Liver (tissue), 3 donors: ENCODE measurements at regions not wholly inside any gene's neighbourhood (a gene's known extent, or its start where the extent isn't known, plus 50 kb on each side); places are given as distances from the start of the nearest gene placed in this dataset.

ENCODE experiments used
- EGR1 ChIP-seq, 2 donors: IDR thresholded peaks; 2 replicates each; pipeline ENCODE4 v1.6.1; 2016 to 2018; ENCODE audit warnings: antibody characterized with exemption in 2 of 2, low read depth in 2 of 2
- FOXA2 ChIP-seq: IDR thresholded peaks from 2 replicates; pipeline ENCODE4 v1.6.1; 2016; ENCODE audit warnings: antibody characterized with exemption
- GABPA ChIP-seq, 2 donors: IDR thresholded peaks in 1 of 2; conservative IDR thresholded peaks in 1 of 2; 2 replicates each; pipeline ENCODE4 v1.6.1; 2016; ENCODE audit warnings: antibody characterized with exemption in 2 of 2, mild to moderate bottlenecking in 1 of 2, moderate library complexity in 1 of 2
- NR2F2 ChIP-seq: IDR thresholded peaks from 2 replicates; pipeline ENCODE4 v1.6.1; 2016; ENCODE audit warnings: antibody characterized with exemption
- RAD21 ChIP-seq, 2 donors: IDR thresholded peaks; 2 replicates each; pipeline ENCODE4 v1.6.1; 2016; ENCODE audit warnings: antibody characterized with exemption in 2 of 2, mild to moderate bottlenecking in 2 of 2
- SP1 ChIP-seq: IDR thresholded peaks from 2 replicates; pipeline ENCODE4 v1.6.1; 2018; ENCODE audit warnings: antibody characterized with exemption, mild to moderate bottlenecking
- TAF1 ChIP-seq: conservative IDR thresholded peaks from 2 replicates; pipeline ENCODE4 v1.6.1; 2016; ENCODE audit warnings: antibody characterized with exemption, mild to moderate bottlenecking
- YY1 ChIP-seq: IDR thresholded peaks from 2 replicates; pipeline ENCODE4 v1.6.1; 2016; ENCODE audit warnings: antibody characterized with exemption, mild to moderate bottlenecking
- TF ChIP-seq, protein P1 (sequence below): fragments of 150-350 bp; IDR thresholded peaks from 2 replicates; pipeline ENCODE4 v1.5.1; 2017; ENCODE audit warnings: improper control_type of control experiment, low read depth, low read length; ENCODE audit not compliant: missing input control
- TF ChIP-seq, protein P2 (sequence below): IDR thresholded peaks from 2 replicates; pipeline ENCODE4 v1.6.1; 2016; ENCODE audit warnings: antibody characterized with exemption
- TF ChIP-seq, protein P3 (sequence below): IDR thresholded peaks from 2 replicates; pipeline ENCODE4 v1.6.1; 2016; ENCODE audit warnings: antibody characterized with exemption, mild to moderate bottlenecking
- TF ChIP-seq, protein P4 (sequence below): IDR thresholded peaks from 2 replicates; pipeline ENCODE4 v1.6.1; 2016; ENCODE audit warnings: antibody characterized with exemption
- TF ChIP-seq, protein P5 (sequence below): IDR thresholded peaks from 2 replicates; pipeline ENCODE4 v1.6.1; 2016; ENCODE audit warnings: antibody characterized with exemption
- donor health status: healthy.
- donor health status: healthy.

DNA sequence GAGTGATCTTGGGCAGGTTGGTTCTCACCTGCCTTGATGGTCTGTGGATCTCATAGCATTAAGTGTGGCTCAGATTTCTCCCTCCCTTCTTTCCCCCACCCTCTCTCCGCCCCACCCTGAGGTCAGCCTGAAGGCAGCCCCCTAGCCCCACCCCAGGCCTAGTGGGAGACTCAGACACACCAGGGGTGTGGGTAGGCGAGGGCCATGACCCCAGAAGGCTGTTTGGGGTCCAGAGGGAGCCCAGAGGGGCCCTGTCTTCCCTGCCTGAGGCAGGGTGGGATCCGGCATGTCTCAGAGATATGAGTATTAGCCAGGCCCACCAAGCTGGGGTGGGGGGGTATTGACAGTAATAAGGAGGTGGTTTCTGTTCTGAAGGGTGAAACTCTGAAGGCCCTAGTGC is 160.5 kb downstream of the GLI2 start:
- TF ChIP-seq, protein P1, sequence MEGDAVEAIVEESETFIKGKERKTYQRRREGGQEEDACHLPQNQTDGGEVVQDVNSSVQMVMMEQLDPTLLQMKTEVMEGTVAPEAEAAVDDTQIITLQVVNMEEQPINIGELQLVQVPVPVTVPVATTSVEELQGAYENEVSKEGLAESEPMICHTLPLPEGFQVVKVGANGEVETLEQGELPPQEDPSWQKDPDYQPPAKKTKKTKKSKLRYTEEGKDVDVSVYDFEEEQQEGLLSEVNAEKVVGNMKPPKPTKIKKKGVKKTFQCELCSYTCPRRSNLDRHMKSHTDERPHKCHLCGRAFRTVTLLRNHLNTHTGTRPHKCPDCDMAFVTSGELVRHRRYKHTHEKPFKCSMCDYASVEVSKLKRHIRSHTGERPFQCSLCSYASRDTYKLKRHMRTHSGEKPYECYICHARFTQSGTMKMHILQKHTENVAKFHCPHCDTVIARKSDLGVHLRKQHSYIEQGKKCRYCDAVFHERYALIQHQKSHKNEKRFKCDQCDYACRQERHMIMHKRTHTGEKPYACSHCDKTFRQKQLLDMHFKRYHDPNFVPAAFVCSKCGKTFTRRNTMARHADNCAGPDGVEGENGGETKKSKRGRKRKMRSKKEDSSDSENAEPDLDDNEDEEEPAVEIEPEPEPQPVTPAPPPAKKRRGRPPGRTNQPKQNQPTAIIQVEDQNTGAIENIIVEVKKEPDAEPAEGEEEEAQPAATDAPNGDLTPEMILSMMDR, result no peak
- TF ChIP-seq, protein P2, sequence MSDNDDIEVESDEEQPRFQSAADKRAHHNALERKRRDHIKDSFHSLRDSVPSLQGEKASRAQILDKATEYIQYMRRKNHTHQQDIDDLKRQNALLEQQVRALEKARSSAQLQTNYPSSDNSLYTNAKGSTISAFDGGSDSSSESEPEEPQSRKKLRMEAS, result no peak
- TF ChIP-seq RAD21 (IDR thresholded peaks at IDR 0.05), result no peak
- no peak for TF ChIP-seq TAF1
- TF ChIP-seq, protein P3, sequence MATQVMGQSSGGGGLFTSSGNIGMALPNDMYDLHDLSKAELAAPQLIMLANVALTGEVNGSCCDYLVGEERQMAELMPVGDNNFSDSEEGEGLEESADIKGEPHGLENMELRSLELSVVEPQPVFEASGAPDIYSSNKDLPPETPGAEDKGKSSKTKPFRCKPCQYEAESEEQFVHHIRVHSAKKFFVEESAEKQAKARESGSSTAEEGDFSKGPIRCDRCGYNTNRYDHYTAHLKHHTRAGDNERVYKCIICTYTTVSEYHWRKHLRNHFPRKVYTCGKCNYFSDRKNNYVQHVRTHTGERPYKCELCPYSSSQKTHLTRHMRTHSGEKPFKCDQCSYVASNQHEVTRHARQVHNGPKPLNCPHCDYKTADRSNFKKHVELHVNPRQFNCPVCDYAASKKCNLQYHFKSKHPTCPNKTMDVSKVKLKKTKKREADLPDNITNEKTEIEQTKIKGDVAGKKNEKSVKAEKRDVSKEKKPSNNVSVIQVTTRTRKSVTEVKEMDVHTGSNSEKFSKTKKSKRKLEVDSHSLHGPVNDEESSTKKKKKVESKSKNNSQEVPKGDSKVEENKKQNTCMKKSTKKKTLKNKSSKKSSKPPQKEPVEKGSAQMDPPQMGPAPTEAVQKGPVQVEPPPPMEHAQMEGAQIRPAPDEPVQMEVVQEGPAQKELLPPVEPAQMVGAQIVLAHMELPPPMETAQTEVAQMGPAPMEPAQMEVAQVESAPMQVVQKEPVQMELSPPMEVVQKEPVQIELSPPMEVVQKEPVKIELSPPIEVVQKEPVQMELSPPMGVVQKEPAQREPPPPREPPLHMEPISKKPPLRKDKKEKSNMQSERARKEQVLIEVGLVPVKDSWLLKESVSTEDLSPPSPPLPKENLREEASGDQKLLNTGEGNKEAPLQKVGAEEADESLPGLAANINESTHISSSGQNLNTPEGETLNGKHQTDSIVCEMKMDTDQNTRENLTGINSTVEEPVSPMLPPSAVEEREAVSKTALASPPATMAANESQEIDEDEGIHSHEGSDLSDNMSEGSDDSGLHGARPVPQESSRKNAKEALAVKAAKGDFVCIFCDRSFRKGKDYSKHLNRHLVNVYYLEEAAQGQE, result no peak
- no peak for TF ChIP-seq NR2F2
- TF ChIP-seq, protein P4, sequence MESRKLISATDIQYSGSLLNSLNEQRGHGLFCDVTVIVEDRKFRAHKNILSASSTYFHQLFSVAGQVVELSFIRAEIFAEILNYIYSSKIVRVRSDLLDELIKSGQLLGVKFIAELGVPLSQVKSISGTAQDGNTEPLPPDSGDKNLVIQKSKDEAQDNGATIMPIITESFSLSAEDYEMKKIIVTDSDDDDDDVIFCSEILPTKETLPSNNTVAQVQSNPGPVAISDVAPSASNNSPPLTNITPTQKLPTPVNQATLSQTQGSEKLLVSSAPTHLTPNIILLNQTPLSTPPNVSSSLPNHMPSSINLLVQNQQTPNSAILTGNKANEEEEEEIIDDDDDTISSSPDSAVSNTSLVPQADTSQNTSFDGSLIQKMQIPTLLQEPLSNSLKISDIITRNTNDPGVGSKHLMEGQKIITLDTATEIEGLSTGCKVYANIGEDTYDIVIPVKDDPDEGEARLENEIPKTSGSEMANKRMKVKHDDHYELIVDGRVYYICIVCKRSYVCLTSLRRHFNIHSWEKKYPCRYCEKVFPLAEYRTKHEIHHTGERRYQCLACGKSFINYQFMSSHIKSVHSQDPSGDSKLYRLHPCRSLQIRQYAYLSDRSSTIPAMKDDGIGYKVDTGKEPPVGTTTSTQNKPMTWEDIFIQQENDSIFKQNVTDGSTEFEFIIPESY, result no peak
- TF ChIP-seq, protein P5, sequence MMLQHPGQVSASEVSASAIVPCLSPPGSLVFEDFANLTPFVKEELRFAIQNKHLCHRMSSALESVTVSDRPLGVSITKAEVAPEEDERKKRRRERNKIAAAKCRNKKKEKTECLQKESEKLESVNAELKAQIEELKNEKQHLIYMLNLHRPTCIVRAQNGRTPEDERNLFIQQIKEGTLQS, result no peak
- no peak for TF ChIP-seq EGR1 (IDR thresholded peaks at IDR 0.05; ENCODE audit: low read depth in 2 of 2)
- no peak for TF ChIP-seq SP1
- no peak for TF ChIP-seq GABPA (IDR thresholded peaks at IDR 0.05 in 1 of 2, conservative IDR thresholded peaks at IDR 0.05 in 1 of 2)
- no peak for TF ChIP-seq FOXA2
- TF ChIP-seq YY1, result no peak
